GM19452 (cell line): ENCODE measurements at regions not wholly inside any gene's neighbourhood (a gene's known extent, or its start where the extent isn't known, plus 50 kb on each side); places are given as distances from the start of the nearest gene placed in this dataset.
"Not testable (repeated sequence)": the region's sequence is repeated elsewhere in the genome, so short reads cannot be mapped to it uniquely, and the experiment has no call there.

Source experiments
- ATAC-seq: cut with Tn5 transposase; IDR thresholded peaks from one replicate; pipeline ENCODE4 v1.9.1; 2021; ENCODE audit not compliant: unreplicated experiment

DNA sequence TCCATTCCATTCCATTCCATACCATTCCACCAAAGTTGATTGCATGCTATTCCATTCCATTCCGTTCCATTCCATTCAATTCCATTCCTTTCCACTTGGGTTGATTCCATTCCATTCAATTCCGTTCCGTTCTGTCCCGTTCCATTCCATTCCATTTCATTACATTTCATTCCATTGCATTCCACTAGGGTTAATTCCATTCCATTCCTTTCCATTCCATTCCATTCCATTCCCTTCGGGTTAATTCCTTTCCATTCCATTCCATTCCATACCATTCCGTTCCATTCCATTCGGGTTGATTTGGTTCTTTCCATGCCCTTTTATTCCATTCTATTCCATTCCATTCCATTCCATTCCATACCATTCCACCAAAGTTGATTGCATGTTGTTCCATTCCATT lies 131.9 kb downstream of the CWH43 start:
- ATAC-seq = not testable (repeated sequence)

DNA sequence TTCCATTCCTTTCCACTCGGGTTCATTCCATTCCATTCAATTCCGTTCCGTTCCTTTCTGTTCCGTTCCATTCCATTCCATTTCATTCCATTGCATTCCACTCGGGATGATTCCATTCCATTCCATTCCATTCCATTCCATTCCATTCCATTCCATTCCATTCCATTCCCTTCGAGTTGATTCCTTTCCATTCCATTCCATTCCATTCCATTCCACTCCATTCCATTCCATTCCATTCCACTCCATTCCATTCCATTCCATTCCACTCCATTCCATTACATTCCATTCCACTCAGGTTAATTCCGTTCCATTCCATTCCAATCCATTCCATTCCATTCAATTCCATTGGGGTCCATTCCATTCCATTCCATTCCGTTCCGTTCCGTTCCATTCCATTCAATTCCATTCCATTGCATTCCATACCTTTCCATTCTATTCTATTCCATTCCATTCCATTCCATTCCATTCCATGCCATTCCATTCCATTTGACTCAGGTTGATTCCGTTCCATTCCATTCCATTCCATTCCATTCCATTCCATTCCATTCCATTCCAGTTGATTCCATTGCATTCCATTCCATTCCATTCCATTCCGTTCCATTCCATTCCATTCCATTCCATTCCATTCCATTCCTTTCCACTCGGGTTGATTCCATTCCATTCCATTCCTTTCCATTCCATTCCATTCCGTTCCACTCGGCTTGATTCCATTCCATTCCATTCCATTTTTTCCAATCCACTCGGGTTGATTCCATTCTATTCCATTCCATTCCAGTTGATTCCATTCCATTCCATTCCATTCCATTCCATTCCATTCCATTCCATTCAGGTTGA lies 132.5 kb downstream of the CWH43 start:
- ATAC-seq = peak; percentile 64

DNA sequence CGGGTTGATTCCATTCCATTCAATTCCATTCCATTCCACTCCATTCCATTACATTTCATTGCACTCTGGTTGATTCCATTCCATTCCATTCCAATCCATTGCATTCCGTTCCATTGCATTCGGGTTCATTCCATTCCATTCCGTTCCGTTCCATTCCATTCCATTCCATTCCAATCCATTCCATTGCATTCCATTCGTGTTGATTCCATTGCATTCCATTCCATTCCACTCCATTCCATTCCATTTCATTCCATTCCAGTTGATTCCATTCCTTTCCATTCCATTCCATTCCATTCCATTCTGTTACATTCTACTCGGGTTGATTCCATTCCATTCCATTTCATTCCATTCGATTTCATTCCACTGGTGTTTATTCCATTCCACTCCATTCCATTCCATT lies 133.3 kb downstream of the CWH43 start:
- not testable (repeated sequence) for ATAC-seq

GRCh38 chr4:49120042-49120779 lies 134.1 kb downstream of the CWH43 start:
- not testable (repeated sequence) for ATAC-seq

GRCh38 chr4:49120804-49121203 lies 134.7 kb downstream of the CWH43 start:
- ATAC-seq = not testable (repeated sequence)

- not testable (repeated sequence) for ATAC-seq
Measured at GRCh38 chr4:49126443-49126842, 140.4 kb downstream of the CWH43 start.

- ATAC-seq = not testable (repeated sequence)
Measured at GRCh38 chr4:49126858-49127257, 140.8 kb downstream of the CWH43 start.

DNA sequence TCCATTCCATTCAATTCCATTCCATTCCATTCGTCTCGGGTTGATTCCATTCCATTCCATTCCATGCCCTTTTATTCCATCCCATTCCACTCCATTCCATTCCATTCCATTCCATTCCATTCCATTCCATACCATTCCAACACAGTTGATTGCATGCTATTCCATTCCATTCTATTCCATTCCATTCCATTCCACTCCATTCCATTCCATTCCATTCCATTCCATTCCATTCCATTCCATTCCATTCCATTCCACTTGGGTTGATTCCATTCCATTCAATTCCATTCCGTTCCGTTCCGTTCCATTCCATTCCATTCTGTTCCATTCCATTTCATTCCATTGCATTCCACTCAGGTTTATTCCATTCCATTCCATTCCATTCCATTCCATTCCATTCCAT lies 143.3 kb downstream of the CWH43 start:
- not testable (repeated sequence) for ATAC-seq

DNA sequence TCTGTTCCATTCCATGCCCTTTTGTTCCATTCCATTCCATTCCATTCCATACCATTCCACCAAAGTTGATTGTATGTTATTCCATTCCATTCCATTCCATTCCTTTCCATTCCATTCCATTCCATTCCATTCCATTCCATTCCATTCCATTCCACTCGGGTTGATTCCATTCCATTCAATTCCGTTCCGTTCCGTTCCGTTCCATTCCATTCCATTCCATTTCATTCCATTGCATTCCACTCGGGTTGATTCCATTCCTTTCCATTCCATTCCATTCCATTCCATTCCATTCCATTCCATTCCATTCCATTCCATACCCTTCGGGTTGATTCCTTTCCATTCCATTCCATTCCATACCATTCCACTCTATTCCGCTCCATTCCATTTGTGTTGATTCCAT lies 143.8 kb downstream of the CWH43 start:
- not testable (repeated sequence) for ATAC-seq

DNA sequence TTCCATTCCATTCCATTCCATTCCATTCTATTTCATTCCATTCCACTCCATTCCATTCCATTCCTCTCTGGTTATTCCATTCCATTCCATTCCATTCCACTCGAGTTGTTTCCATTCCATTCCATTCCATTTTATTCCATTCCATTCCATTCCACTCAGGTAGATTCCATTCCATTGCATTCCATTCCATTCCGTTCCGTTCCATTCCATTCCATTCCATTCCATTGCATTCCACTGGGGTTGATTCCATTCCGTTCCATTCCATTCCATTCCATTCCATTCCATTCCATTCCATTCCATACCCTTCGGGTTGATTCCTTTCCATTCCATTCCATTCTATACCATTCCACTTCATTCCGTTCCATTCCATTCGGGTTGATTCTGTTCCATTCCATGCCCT lies 144.6 kb downstream of the CWH43 start:
- not testable (repeated sequence) for ATAC-seq

GRCh38 chr4:49137043-49137442 lies 151.0 kb downstream of the CWH43 start:
- ATAC-seq = peak; percentile 60

- not testable (repeated sequence) for ATAC-seq
Measured at GRCh38 chr4:49137961-49138360, 151.9 kb downstream of the CWH43 start.

DNA sequence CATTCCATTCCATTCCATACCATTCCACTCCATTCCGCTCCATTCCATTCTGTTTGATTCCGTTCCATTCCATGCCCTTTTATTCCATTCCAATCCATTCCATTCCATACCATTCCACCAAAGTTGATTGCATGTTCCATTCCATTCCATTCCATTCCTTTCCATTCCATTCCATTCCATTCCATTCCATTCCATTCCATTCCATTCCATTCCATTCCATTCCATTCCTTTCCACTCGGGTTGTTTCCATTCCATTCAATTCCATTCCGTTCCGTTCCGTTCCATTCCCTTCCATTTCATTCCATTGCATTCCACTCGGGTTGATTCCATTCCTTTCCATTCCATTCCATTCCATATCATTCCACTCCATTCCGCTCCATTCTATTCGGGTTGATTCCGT lies 152.7 kb downstream of the CWH43 start:
- not testable (repeated sequence) for ATAC-seq

GRCh38 chr4:49139513-49139912 lies 153.4 kb downstream of the CWH43 start:
- ATAC-seq = not testable (repeated sequence)

DNA sequence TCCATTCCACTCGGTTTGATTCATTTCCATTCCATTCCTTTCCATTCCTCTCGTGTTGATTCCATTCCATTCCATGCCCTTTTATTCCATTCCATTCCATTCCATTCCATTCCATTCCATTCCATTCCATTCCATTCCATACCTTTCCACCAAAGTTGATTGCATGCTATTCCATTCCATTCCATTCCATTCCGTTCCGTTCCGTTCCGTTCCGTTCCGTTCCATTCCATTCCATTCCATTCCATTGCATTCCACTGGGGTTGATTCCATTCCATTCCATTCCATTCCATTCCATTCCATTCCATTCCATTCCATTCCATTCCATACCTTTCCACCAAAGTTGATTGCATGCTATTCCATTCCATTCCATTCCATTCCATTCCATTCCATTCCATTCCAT lies 154.3 kb downstream of the CWH43 start:
- ATAC-seq = not testable (repeated sequence)

GRCh38 chr4:49141955-49142354 lies 155.9 kb downstream of the CWH43 start:
- not testable (repeated sequence) for ATAC-seq

- ATAC-seq = peak; percentile 50
Measured at GRCh38 chr4:49147143-49147542, 161.1 kb downstream of the CWH43 start.

GRCh38 chr4:49147596-49147995 lies 161.5 kb downstream of the CWH43 start:
- not testable (repeated sequence) for ATAC-seq

GRCh38 chr4:49149006-49149975 lies 163.2 kb downstream of the CWH43 start:
- peak; percentile 74 for ATAC-seq

GRCh38 chr4:49150351-49151083 lies 164.4 kb downstream of the CWH43 start:
- not testable (repeated sequence) for ATAC-seq
